SK-N-SH (cell line): ENCODE measurements at regions not wholly inside any gene's neighbourhood (a gene's known extent, or its start where the extent isn't known, plus 50 kb on each side); places are given as distances from the start of the nearest gene placed in this dataset.

Source experiments
- CTCF ChIP-seq: fragments of 200-600 bp; sonication (generic); IDR thresholded peaks from 2 replicates; pipeline ENCODE4 v1.6.1; 2017; ENCODE audit warnings: antibody characterized with exemption, mild to moderate bottlenecking, moderate library complexity
- EP300 ChIP-seq, 2 experiments: IDR thresholded peaks; 2 replicates each; pipeline versions ENCODE4 v1.4.0 to v1.6.1; 2012; ENCODE audit warnings: borderline replicate concordance in 1 of 2, low read depth in 1 of 2, low read length in 1 of 2
- JUND ChIP-seq: IDR thresholded peaks from 2 replicates; pipeline ENCODE4 v1.4.0; 2012
- PBX3 ChIP-seq: IDR thresholded peaks from 2 replicates; pipeline ENCODE4; 2012
- RCOR1 ChIP-seq: fragments of 150-350 bp; IDR thresholded peaks from 2 replicates; pipeline ENCODE4 v1.6.1; 2017; ENCODE audit warnings: antibody characterized with exemption, low read length
- TAF1 ChIP-seq: IDR thresholded peaks from 2 replicates; pipeline ENCODE4 v1.6.1; 2012; ENCODE audit warnings: low read depth, mild to moderate bottlenecking, low read length, moderate library complexity, borderline replicate concordance
- TEAD4 ChIP-seq: IDR thresholded peaks from 2 replicates; pipeline ENCODE4 v1.4.0; 2012; ENCODE audit warnings: mild to moderate bottlenecking, borderline replicate concordance; ENCODE audit not compliant: insufficient read depth
- TF ChIP-seq, protein P1 (sequence below): fragments of 150-350 bp; IDR thresholded peaks from 2 replicates; pipeline ENCODE4 v1.6.1; 2016; ENCODE audit warnings: mild to moderate bottlenecking, low read depth, low read length

GRCh38 chr14:86462193-86462753, 932.3 kb downstream of the FLRT2 start:
- TF ChIP-seq TAF1, result no peak
- no peak for TF ChIP-seq RCOR1
- peak; percentile 61 for TF ChIP-seq CTCF
- no peak for TF ChIP-seq EP300 (IDR thresholded peaks at IDR 0.05; ENCODE audit: borderline replicate concordance in 1 of 2, low read depth in 1 of 2, low read length in 1 of 2)
- no peak for TF ChIP-seq PBX3
- TF ChIP-seq, protein P1, sequence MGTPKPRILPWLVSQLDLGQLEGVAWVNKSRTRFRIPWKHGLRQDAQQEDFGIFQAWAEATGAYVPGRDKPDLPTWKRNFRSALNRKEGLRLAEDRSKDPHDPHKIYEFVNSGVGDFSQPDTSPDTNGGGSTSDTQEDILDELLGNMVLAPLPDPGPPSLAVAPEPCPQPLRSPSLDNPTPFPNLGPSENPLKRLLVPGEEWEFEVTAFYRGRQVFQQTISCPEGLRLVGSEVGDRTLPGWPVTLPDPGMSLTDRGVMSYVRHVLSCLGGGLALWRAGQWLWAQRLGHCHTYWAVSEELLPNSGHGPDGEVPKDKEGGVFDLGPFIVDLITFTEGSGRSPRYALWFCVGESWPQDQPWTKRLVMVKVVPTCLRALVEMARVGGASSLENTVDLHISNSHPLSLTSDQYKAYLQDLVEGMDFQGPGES, result no peak
- no peak for TF ChIP-seq JUND
- no peak for TF ChIP-seq TEAD4
